CD4-positive, alpha-beta T cell (primary cell): ENCODE measurements at regions not wholly inside any gene's neighbourhood (a gene's known extent, or its start where the extent isn't known, plus 50 kb on each side); places are given as distances from the start of the nearest gene placed in this dataset.

Experiments used
- ATAC-seq: fragments of 200-7000 bp; cut with Tn5 transposase; one replicate; pipeline ENCODE4 v1.10.0; 2022; ENCODE audit warnings: mild to moderate bottlenecking; ENCODE audit not compliant: poor library complexity
- CTCF ChIA-PET: fragments of 350-600 bp; sonication (Branson Sonifier 250); formaldehyde crosslinking; loops from one replicate; lab custom pipeline; 2021; ENCODE audit warnings: antibody characterized with exemption, inconsistent platforms; lab: Charles Lee
- POLR2A ChIA-PET: fragments of 350-600 bp; sonication (Branson Sonifier 250); formaldehyde crosslinking; loops from one replicate; lab custom pipeline; 2021; ENCODE audit warnings: antibody characterized with exemption, inconsistent platforms; lab: Charles Lee
- DNase-seq, 14 experiments: peaks; one replicate each; pipeline ENCODE4 v3.0.0-alpha.2; 2013 to 2020; ENCODE audit warnings: mixed read lengths in 2 of 14
- H3K27ac ChIP-seq, 2 donors: one replicate each; pipeline versions ENCODE4 v1.5.1 to v1.7.0; 2013; ENCODE audit warnings: low read length in 2 of 2, low read depth in 1 of 2, mild to moderate bottlenecking in 1 of 2
- H3K27me3 ChIP-seq, 2 experiments: 1 replicate in 1 of 2; 2 replicates in 1 of 2; pipeline versions ENCODE4 v1.6.1 to v1.7.0; 2013; ENCODE audit warnings: low read length in 2 of 2, control low read depth in 1 of 2, mild to moderate bottlenecking in 1 of 2, moderate library complexity in 1 of 2; ENCODE audit not compliant: insufficient read depth in 2 of 2, control insufficient read depth in 1 of 2
- H3K36me3 ChIP-seq: one replicate; pipeline ENCODE4 v1.6.1; 2013; ENCODE audit warnings: low read length, control low read depth; ENCODE audit not compliant: insufficient read depth
- H3K4me1 ChIP-seq: one replicate; pipeline ENCODE4 v1.6.1; 2013; ENCODE audit warnings: low read length, control low read depth; ENCODE audit not compliant: insufficient read depth
- H3K4me3 ChIP-seq: one replicate; pipeline ENCODE4 v1.5.1; 2013; ENCODE audit warnings: mild to moderate bottlenecking, low read length, moderate library complexity
- H3K9me3 ChIP-seq, 2 experiments: 1 replicate in 1 of 2; 2 replicates in 1 of 2; pipeline versions ENCODE4 v1.6.1 to v1.7.0; 2013; ENCODE audit warnings: low read length in 2 of 2, mild to moderate bottlenecking in 2 of 2, control low read depth in 1 of 2, moderate library complexity in 1 of 2; ENCODE audit not compliant: control insufficient read depth in 1 of 2, insufficient read depth in 1 of 2
- H3K27ac Mint-ChIP-seq: one replicate; pipeline ENCODE4 v1.8.0; 2020; ENCODE audit warnings: mixed read lengths
- H3K27me3 Mint-ChIP-seq: one replicate; pipeline ENCODE4 v1.8.0; 2021; ENCODE audit warnings: mixed read lengths
- H3K36me3 Mint-ChIP-seq: one replicate; pipeline ENCODE4 v1.8.0; 2021; ENCODE audit warnings: low read depth, mixed read lengths
- H3K4me1 Mint-ChIP-seq: one replicate; pipeline ENCODE4 v1.8.0; 2021; ENCODE audit warnings: low read depth, mixed read lengths
- H3K4me3 Mint-ChIP-seq: one replicate; pipeline ENCODE4 v1.8.0; 2020; ENCODE audit warnings: mild to moderate bottlenecking, mixed read lengths
- H3K9me3 Mint-ChIP-seq: one replicate; pipeline ENCODE4 v1.8.0; 2020; ENCODE audit warnings: mixed read lengths
- intact Hi-C, 2 experiments: fragments of 100-400 bp; cut with DNase I in 1 of 2; cut with micrococcal nuclease in 1 of 2; formaldehyde crosslinking; loops; one replicate each; pipeline versions ENCODE4 v1.15.1 to v1.9.0; 2023 to 2025; cut with DNase I, micrococcal nuclease
- TF ChIP-seq, protein P1 (sequence below): fragments of 200-600 bp; IDR thresholded peaks from one replicate; pipeline ENCODE4 v1.8.0; 2022; ENCODE audit warnings: antibody characterized with exemption, mild to moderate bottlenecking

DNA sequence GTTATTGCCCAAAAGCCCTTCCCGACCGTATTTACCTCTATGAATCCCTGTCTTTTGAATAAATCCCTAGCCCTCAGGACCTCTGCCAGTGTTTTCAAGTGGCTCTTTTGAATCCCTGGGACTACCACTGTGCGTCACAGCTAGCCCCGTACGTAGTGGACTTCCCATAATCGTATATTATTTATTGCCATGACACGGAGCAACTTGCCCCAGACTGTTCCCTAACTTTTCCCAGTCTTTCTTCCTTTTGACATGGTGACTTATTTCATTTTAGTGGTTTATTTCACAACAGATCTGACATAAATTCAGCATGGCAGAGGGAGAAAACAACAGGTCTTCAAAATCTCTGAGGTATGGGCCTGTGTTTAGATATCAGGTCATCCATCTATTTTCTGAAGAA is 318.6 kb upstream of the KLF6 start:
- H3K27ac ChIP-seq, result no peak overlapping the region
- no peaks in the 10 kb centered on the region for H3K36me3 Mint-ChIP-seq
- no peak overlapping the region for H3K4me3 Mint-ChIP-seq
- CTCF ChIA-PET, result no interaction called here
- H3K4me3 ChIP-seq, result no peak overlapping the region
- no peaks in the 10 kb centered on the region for H3K27me3 Mint-ChIP-seq
- H3K4me1 ChIP-seq, result no peaks in the 10 kb centered on the region
- POLR2A ChIA-PET, result no interaction called here
- no peak for ATAC-seq
- intact Hi-C loops, result no loop called here
- no peaks in the 10 kb centered on the region for H3K4me1 Mint-ChIP-seq
- H3K9me3 Mint-ChIP-seq, result no peaks in the 10 kb centered on the region
- no peak for DNase-seq
- H3K36me3 ChIP-seq, result no peaks in the 10 kb centered on the region
- H3K9me3 ChIP-seq, result no peaks in the 10 kb centered on the region
- H3K27me3 ChIP-seq, result no peaks in the 10 kb centered on the region
- TF ChIP-seq, protein P1, sequence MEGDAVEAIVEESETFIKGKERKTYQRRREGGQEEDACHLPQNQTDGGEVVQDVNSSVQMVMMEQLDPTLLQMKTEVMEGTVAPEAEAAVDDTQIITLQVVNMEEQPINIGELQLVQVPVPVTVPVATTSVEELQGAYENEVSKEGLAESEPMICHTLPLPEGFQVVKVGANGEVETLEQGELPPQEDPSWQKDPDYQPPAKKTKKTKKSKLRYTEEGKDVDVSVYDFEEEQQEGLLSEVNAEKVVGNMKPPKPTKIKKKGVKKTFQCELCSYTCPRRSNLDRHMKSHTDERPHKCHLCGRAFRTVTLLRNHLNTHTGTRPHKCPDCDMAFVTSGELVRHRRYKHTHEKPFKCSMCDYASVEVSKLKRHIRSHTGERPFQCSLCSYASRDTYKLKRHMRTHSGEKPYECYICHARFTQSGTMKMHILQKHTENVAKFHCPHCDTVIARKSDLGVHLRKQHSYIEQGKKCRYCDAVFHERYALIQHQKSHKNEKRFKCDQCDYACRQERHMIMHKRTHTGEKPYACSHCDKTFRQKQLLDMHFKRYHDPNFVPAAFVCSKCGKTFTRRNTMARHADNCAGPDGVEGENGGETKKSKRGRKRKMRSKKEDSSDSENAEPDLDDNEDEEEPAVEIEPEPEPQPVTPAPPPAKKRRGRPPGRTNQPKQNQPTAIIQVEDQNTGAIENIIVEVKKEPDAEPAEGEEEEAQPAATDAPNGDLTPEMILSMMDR, result no peak
- H3K27ac Mint-ChIP-seq, result no peak overlapping the region

DNA sequence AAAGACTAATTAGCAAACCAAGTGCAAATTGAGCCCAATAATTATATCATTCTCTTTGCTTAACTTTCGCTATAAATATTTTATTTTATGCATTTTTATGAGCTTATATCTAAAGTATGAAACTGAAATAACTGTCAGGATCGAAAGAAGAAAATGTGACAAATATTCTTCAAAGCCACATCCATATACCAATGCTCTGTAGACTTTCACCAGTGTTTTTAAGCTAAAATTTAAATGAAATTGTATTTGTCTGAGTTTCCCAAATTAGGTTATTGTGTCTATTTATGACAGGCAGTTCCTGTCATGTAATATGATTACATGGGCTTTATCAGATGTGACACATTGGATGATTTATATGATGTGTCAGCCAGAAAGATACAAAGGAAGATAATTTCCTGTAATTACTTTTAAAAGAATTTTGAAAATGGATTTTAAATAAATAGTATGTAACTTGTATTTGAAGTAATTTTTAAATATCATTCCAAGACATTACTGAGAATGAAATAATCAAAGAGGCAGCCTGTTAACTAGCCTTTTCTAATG is 317.9 kb upstream of the KLF6 start:
- Mint-ChIP-seq H3K4me3 (no peak overlapping the region), H3K36me3 (no peaks in the 10 kb centered on the region), H3K27ac (no peak overlapping the region), H3K27me3 (no peaks in the 10 kb centered on the region), H3K9me3 (no peaks in the 10 kb centered on the region), H3K4me1 (no peaks in the 10 kb centered on the region)
- TF ChIP-seq, protein P1, result no peak
- no peak overlapping the region for H3K27ac ChIP-seq
- no peaks in the 10 kb centered on the region for H3K4me1 ChIP-seq
- H3K36me3 ChIP-seq, result no peaks in the 10 kb centered on the region
- DNase-seq, result no peak
- H3K27me3 ChIP-seq, result no peaks in the 10 kb centered on the region
- ChIA-PET CTCF (interaction anchor here (0.9 kb wide), 1 partner anchor 9 kb away, joined by 3 read pairs; no protein-coding TSS in a partner anchor), POLR2A (interaction anchor here (0.8 kb wide), 1 partner anchor 318 kb away, joined by 3 read pairs; the partner anchor contains the start of gene KLF6)
- ATAC-seq, result no peak
- H3K9me3 ChIP-seq, result no peaks in the 10 kb centered on the region
- intact Hi-C loops, result no loop called here
- no peak overlapping the region for H3K4me3 ChIP-seq

DNA sequence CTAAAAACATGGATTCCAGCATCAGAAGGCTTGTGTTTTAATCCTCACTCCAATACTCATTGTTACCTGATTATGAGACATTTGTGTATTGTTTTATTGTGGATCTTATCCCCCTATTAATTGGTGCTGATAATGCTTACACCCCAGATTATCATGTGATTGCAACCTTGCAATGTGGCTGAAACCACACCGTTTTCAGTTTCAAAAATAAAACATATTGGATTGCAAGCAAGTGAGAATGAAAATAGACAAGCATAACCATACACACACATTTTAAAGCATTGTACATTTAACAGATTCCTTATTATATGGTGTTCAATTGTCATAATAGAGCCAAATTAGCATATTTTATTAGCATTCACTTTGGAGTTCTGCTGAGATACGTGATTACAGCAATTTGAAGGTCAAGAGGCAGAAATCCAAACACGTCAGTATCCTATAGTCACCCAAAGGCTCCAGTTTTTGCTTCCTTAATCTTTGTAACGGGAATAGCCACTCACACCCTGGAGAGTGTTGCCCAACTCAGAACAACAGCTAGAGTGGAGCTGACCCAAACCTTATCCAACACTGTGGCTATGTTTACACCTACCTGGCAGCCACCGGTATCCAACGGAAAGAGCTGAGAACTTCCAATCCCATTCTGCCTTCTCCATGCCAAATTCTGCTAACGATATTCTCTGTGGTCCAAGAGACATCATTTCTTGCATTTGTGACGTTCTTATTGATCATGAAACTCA is 317.1 kb upstream of the KLF6 start:
- H3K27me3 ChIP-seq, result no peaks in the 10 kb centered on the region
- no peaks in the 10 kb centered on the region for H3K36me3 ChIP-seq
- Mint-ChIP-seq H3K27ac (no peak overlapping the region), H3K27me3 (no peaks in the 10 kb centered on the region), H3K36me3 (no peaks in the 10 kb centered on the region), H3K4me1 (no peaks in the 10 kb centered on the region), H3K9me3 (no peaks in the 10 kb centered on the region), H3K4me3 (no peak overlapping the region)
- H3K4me1 ChIP-seq, result no peaks in the 10 kb centered on the region
- H3K27ac ChIP-seq, result no peak overlapping the region
- ChIA-PET POLR2A (no interaction called here), CTCF (interaction anchor here (0.9 kb wide), 1 partner anchor 9 kb away, joined by 3 read pairs; no protein-coding TSS in a partner anchor)
- TF ChIP-seq, protein P1, result no peak
- no peak for ATAC-seq
- DNase-seq, result no peak
- H3K9me3 ChIP-seq, result no peaks in the 10 kb centered on the region
- intact Hi-C loops, result no loop called here
- no peak overlapping the region for H3K4me3 ChIP-seq
